RWPE2 (cell line): ENCODE measurements at regions not wholly inside any gene's neighbourhood (a gene's known extent, or its start where the extent isn't known, plus 50 kb on each side); places are given as distances from the start of the nearest gene placed in this dataset.

ENCODE experiments used
- ATAC-seq: fragments of 200-7000 bp; cut with Tn5 transposase; 3 replicates; pipeline ENCODE4 v1.9.1; 2021; ENCODE audit warnings: low read depth
- DNase-seq: peaks from one replicate; pipeline ENCODE4 v3.0.0-alpha.2; 2020; ENCODE audit warnings: low spot score
- H3K27ac ChIP-seq: fragments of 450-650 bp; 2 replicates; pipeline ENCODE4 v1.5.1; 2017; ENCODE audit warnings: mild to moderate bottlenecking; ENCODE audit not compliant: poor library complexity, severe bottlenecking
- H3K27me3 ChIP-seq: fragments of 250-450 bp; sonication (Bioruptor Pico); 2 replicates; pipeline ENCODE4 v1.5.1; 2021; ENCODE audit warnings: mild to moderate bottlenecking, moderate library complexity; ENCODE audit not compliant: insufficient read depth, poor library complexity, severe bottlenecking
- H3K36me3 ChIP-seq: fragments of 250-450 bp; sonication (Bioruptor Pico); 2 replicates; pipeline ENCODE4 v1.5.1; 2020; ENCODE audit warnings: low read depth, mild to moderate bottlenecking, moderate library complexity
- H3K4me1 ChIP-seq: fragments of 250-450 bp; sonication (Bioruptor Pico); 2 replicates; pipeline ENCODE4 v1.5.1; 2021; ENCODE audit warnings: mild to moderate bottlenecking, moderate library complexity; ENCODE audit not compliant: insufficient read depth, poor library complexity, severe bottlenecking
- H3K4me3 ChIP-seq: fragments of 250-450 bp; sonication (Bioruptor Pico); 2 replicates; pipeline ENCODE4 v1.5.1; 2021; ENCODE audit warnings: mild to moderate bottlenecking, moderate library complexity; ENCODE audit not compliant: severe bottlenecking
- H3K9me3 ChIP-seq: fragments of 250-450 bp; sonication (Bioruptor Pico); 2 replicates; pipeline ENCODE4 v1.5.1; 2021; ENCODE audit warnings: mild to moderate bottlenecking, moderate library complexity; ENCODE audit not compliant: severe bottlenecking
- TF ChIP-seq, protein P1 (sequence below): fragments of 450-650 bp; IDR thresholded peaks from one replicate; pipeline ENCODE4 v1.5.1; 2017; ENCODE audit warnings: mild to moderate bottlenecking, moderate library complexity; ENCODE audit not compliant: poor library complexity, severe bottlenecking

GRCh38 chr3:40701016-40701588 lies 176.3 kb downstream of the ZNF621 start:
- Histone ChIP-seq H3K27ac (no peak overlapping the region), H3K9me3 (no peaks in the 10 kb centered on the region), H3K4me3 (no peak overlapping the region), H3K27me3 (no peaks in the 10 kb centered on the region), H3K36me3 (no peaks in the 10 kb centered on the region), H3K4me1 (no peaks in the 10 kb centered on the region)
- no peak for ATAC-seq
- TF ChIP-seq, protein P1, sequence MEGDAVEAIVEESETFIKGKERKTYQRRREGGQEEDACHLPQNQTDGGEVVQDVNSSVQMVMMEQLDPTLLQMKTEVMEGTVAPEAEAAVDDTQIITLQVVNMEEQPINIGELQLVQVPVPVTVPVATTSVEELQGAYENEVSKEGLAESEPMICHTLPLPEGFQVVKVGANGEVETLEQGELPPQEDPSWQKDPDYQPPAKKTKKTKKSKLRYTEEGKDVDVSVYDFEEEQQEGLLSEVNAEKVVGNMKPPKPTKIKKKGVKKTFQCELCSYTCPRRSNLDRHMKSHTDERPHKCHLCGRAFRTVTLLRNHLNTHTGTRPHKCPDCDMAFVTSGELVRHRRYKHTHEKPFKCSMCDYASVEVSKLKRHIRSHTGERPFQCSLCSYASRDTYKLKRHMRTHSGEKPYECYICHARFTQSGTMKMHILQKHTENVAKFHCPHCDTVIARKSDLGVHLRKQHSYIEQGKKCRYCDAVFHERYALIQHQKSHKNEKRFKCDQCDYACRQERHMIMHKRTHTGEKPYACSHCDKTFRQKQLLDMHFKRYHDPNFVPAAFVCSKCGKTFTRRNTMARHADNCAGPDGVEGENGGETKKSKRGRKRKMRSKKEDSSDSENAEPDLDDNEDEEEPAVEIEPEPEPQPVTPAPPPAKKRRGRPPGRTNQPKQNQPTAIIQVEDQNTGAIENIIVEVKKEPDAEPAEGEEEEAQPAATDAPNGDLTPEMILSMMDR, result no peak
- no peak for DNase-seq

DNA sequence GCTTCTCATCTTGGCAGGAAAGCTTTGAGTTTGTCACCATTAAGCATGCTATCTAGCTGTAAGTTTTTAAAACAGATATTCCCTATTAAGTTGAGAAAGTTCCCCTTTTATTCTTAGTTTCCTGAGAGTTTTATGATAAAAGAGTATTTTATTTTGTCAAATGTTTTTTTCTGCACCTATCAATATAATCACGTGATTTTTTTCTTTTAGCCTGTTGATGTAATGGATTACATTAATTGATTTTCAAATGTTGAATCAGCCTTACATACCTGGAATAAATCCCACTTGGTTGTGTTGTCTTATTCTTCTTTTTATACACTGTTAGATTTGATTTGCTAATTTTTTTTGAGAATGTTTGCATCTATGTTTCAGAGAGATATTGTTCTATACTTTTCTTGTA lies 179.5 kb downstream of the ZNF621 start:
- Histone ChIP-seq H3K9me3 (no peaks in the 10 kb centered on the region), H3K36me3 (no peaks in the 10 kb centered on the region), H3K27ac (no peak overlapping the region), H3K27me3 (no peaks in the 10 kb centered on the region), H3K4me1 (no peaks in the 10 kb centered on the region), H3K4me3 (no peak overlapping the region)
- ATAC-seq (no peak), DNase-seq (no peak)
- TF ChIP-seq, protein P1, result no peak

GRCh38 chr3:40705663-40706062 lies 180.9 kb downstream of the ZNF621 start:
- Histone ChIP-seq H3K4me3 (no peak overlapping the region), H3K27me3 (peaks cover 3% of the 10 kb centered on the region), H3K27ac (no peak overlapping the region), H3K4me1 (no peaks in the 10 kb centered on the region), H3K9me3 (no peaks in the 10 kb centered on the region), H3K36me3 (no peaks in the 10 kb centered on the region)
- ATAC-seq (no peak), DNase-seq (no peak)
- TF ChIP-seq, protein P1, result no peak

DNA sequence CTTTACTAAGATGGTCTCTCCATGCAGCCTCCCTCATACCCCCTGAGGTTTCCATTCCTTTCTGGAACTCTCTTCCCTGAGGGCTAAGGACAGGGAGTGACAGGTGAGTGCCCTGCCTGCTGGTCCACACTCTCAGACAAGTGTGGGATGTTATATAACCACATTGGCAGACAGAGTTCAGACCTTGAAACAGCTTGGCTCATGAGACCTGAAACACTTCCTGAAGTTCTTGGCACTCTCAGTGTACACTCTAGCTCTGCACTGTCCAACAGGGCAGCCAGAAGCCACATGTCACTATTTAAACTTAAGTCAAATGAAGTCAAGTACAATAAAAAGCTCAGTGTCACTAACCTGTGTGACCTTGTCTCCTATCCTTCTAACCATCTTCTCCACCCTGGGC lies 188.5 kb downstream of the ZNF621 start:
- Histone ChIP-seq H3K36me3 (no peaks in the 10 kb centered on the region), H3K9me3 (no peaks in the 10 kb centered on the region), H3K27me3 (peaks cover 3% of the 10 kb centered on the region), H3K4me3 (no peak overlapping the region), H3K4me1 (no peaks in the 10 kb centered on the region), H3K27ac (no peak overlapping the region)
- ATAC-seq, result no peak
- no peak for DNase-seq
- TF ChIP-seq, protein P1, result no peak

DNA sequence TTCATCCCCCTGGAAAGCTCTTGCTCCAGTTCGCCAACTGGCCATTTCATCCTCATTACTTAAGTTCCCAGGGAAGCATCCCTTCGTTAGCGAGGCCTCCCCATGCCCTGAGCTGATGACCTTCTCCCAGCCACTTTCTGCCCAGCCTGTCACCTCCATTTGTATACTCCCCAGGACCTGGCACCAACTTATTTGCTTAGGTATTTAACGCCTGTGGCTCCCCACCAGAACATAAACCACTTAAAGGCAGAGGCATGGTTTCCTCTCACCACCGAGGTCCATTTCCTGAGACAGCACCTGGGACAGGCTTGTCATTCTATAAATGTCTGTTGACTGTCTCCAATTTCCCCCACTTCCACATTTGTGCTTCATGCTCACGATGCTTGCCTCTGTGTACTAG lies 189.0 kb downstream of the ZNF621 start:
- no peaks in the 10 kb centered on the region for H3K36me3 ChIP-seq
- no peak overlapping the region for H3K27ac ChIP-seq
- H3K27me3 ChIP-seq, result peaks cover 3% of the 10 kb centered on the region
- TF ChIP-seq, protein P1, result no peak
- DNase-seq, result no peak
- ATAC-seq, result no peak
- no peaks in the 10 kb centered on the region for H3K9me3 ChIP-seq
- H3K4me1 ChIP-seq, result no peaks in the 10 kb centered on the region
- no peak overlapping the region for H3K4me3 ChIP-seq
